D721Med (cell line): ENCODE measurements at regions not wholly inside any gene's neighbourhood (a gene's known extent, or its start where the extent isn't known, plus 50 kb on each side); places are given as distances from the start of the nearest gene placed in this dataset.

Experiments used
- DNase-seq: peaks from one replicate; pipeline ENCODE4 v3.0.0; 2011; ENCODE audit warnings: low spot score; ENCODE audit not compliant: insufficient read length
- FAIRE-seq: peaks from 2 replicates; lab custom pipeline; 2011; peaks lifted over from hg19 to GRCh38; lab: Jason Lieb, UNC
- CTCF ChIP-seq: IDR thresholded peaks from 2 replicates; pipeline ENCODE4 v1.5.1; 2012; ENCODE audit warnings: mild to moderate bottlenecking, control low read depth; ENCODE audit not compliant: insufficient read depth; ENCODE audit errors: missing control alignments

GRCh38 chr3:68088636-68089035 is 434.2 kb upstream of the SUCLG2 start:
- TF ChIP-seq CTCF, result no peak
- DNase-seq, result no peak
- FAIRE-seq, result no peak

DNA sequence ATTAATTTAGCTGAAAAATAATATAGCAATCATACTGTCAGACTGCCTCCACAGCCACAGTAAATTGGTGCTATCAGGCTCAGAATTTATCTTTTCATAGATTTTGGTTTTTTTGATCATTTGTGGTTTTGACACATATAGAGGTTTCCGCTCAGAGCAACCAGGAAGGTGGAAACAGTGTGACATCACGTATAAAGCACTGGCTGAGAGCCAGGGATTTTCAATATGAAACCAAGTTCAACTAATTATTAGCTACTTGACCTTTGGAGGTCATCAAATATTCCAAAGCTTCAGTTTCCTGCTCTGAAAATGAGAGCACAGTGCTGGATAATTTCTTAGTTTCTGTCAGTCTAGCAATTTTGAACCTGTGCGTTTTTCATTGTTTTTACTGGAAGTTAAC is 433.8 kb upstream of the SUCLG2 start:
- FAIRE-seq (no peak), DNase-seq (no peak)
- no peak for TF ChIP-seq CTCF

GRCh38 chr3:68072062-68072461 is 417.6 kb upstream of the SUCLG2 start:
- no peak for TF ChIP-seq CTCF
- FAIRE-seq, result no peak
- no peak for DNase-seq

DNA sequence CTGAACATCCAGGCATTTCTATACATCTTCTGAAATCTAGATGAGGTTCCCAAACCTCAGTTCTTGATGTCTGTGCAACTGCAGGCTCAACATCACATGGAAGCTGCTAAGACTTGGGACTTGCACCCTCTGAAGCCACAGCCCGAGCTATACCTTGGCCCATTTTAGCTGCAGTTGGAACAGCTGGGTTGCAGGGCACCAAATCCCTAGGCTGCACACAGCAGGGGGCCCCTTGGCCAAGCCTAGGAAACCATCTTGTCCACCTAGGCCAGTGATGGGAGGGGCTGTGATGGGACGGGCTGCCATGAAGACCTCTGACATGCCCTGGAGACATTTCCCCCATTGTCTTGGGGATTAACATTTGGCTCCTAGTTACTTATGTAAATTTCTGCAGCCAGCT is 415.8 kb upstream of the SUCLG2 start:
- TF ChIP-seq CTCF, result no peak
- DNase-seq (no peak), FAIRE-seq (no peak)

DNA sequence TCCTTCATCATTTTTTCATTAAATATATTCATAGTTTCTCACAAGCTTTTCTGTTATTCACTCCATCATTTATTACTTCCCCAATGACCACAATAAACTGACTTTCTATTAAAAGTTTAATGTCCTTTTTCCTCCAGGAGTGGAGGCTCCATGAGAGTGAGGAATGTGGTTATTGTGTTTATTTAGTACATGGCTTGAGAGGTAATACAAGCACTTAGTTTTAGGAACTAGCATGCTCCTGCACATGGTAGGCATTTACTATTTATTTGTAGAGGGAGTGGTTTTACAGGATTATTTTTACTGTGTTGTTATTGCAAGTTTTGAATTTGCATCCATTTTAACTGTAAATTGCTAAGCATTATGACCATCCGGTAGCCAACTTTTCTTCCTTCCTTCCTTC is 412.9 kb upstream of the SUCLG2 start:
- TF ChIP-seq CTCF, result no peak
- no peak for DNase-seq
- no peak for FAIRE-seq

- no peak for FAIRE-seq
- no peak for TF ChIP-seq CTCF
- no peak for DNase-seq
Measured at GRCh38 chr3:68062926-68063325, 408.5 kb upstream of the SUCLG2 start.

DNA sequence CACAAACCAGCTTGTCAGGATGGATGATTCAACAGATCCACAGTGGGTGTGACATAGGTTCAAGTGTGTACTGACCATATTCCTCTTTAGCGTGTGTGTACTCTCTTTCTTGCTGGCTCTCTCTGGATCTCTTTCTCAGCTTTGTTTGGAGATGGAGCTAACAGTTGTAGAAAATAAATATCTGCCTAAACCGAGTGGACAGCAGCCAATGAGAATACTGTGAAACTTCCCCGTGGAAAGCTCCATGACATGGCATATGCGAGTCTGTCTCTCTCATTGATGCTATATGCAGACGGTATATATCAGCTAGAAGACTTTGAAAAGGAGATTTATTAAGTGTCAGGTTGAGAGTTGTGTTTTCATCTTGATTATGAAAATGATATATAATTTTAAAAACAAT is 406.5 kb upstream of the SUCLG2 start:
- no peak for FAIRE-seq
- no peak for DNase-seq
- TF ChIP-seq CTCF, result no peak
